CD4-positive, alpha-beta T cell treated with Interleukin-21 for 1 hour (primary cell): ENCODE measurements at regions not wholly inside any gene's neighbourhood (a gene's known extent, or its start where the extent isn't known, plus 50 kb on each side); places are given as distances from the start of the nearest gene placed in this dataset.
"Not testable (repeated sequence)": the region's sequence is repeated elsewhere in the genome, so short reads cannot be mapped to it uniquely, and the experiment has no call there.

Experiments used
- DNase-seq: peaks from one replicate; pipeline ENCODE4 v3.0.0-alpha.2; 2020

DNA sequence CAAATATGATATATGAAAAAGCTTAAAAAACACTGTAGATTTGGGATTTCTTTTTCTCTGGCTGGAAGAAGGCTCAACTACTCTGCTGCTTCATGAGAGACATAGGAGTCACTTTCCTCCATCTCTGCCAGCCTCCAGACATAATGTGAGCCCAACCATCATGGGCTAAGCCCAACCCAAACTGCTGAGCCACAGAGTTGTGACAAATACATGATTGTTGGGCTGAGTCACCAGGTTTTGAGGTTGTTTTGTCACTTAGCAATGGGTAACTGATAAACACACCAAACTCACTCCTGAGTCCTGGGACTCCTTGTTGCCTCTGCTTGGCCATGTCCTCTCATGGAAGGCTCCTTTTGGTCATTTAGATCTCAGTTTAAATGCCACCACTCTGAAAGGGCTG lies 381.8 kb upstream of the FZD8 start:
- no peak for DNase-seq

DNA sequence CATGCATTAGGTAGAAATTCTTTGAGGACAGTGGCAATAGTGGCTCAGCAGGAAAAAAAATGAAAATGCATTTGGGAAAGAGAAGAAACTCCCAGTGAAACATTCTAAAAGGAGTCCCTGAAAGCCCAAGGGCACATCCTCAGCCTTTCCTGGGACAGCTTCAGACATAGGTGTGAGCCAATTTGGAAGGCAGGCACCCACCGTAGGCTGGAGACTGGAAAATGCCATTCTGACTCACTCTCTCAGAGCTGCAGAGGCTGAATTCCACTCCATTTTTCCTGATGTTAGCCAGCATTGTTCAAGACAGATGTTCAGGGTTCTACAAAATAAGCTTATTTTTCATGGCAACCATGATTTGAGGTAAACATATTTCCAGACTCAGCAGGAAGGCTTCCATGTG lies 379.0 kb upstream of the FZD8 start:
- DNase-seq: no peak

DNA sequence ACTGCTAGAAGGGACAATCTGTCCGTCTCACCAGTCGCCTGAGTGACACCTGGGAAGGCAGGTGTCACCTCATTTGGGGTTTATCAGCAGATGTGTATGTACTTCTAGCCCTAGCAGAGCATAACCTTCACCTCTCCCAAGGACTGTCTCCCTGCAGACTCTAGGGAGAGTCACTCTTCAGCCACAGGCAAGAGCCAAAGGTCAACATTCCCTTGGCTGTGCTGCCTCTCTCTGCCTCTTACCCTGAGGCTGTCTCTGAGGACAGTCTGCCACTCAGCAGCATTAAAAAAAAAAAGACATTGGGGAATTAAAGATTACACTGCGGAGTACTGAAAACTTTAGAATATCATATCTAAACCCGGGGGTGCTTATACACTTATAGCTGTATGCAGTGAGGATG lies 377.7 kb upstream of the FZD8 start:
- DNase-seq: no peak

DNA sequence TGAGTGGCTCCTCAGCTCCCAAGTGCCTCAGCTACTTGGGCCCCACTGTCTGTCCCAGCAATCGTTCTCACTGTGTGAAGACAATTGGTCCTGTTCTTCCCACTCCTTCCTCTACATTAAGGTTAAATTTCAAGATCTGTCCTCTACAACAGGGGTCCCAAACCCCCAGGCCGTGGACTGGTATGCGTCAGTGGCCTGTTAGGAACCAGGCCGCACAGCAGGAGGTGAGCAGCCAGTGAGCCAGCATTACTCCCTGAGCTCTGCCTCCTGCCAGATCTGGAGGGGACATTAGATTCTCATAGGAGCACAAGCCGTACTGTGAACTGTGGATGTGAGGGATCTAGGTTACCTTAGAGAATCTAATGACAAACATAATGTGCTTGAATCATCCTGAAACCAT lies 376.9 kb upstream of the FZD8 start:
- DNase-seq: no peak

DNA sequence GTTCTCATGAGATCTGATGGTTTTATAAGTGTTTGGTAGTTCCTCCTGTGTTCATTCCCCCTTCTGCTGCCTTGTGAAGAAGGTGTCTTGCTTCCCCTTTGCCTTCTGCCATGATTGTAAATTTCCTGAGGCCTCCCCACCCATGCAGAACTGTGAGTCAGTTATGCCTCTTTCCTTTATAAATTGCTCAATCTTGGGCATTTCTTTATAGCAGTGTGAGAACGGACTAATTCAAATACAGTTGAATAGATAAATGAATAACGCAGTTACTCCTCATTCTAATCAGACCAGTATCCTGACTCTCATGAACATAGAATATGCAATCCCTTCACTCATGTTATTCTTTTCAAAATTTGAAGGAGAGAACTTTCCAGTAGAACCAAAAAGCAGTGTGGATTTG lies 375.0 kb upstream of the FZD8 start:
- DNase-seq: no peak

DNA sequence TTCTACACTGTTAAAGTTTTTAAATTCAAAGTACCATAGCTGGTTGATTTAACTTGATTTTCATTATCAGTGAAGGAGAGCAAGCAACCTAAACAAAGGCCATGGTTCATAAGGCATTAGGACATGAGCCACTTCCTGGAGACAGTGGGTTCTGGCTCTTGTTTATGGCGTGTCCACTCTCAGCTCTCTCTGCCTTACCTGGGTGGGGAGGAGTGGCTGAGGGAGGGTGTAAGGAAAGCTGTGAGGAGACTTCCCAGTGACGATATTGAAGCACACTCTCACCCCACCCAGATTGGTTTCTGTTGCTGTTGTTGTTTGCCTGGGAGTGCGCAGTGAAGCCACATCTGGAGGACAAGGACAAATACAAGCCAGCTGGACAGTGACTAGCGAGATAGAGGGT lies 365.3 kb upstream of the FZD8 start:
- DNase-seq: no peak

DNA sequence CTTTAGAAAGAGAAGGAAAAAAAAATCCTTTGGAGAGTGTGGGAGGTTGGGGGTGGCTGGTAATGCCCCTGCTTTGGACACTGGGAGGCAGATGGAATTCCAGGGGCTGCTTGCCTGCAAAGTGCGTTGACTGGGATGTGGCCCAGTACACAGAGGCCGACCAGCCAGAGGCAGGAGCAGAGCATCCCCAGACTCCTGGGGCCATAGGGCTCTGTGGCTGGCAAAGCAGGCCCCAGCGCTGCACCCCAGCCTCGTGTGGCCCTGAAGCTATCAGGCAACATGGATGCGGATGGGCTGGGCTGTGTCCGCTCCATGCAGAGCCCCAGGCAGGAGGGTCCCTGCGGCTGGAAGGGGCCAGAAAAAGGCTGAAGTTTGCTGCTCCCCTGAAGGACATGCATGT lies 361.6 kb upstream of the FZD8 start:
- no peak for DNase-seq

DNA sequence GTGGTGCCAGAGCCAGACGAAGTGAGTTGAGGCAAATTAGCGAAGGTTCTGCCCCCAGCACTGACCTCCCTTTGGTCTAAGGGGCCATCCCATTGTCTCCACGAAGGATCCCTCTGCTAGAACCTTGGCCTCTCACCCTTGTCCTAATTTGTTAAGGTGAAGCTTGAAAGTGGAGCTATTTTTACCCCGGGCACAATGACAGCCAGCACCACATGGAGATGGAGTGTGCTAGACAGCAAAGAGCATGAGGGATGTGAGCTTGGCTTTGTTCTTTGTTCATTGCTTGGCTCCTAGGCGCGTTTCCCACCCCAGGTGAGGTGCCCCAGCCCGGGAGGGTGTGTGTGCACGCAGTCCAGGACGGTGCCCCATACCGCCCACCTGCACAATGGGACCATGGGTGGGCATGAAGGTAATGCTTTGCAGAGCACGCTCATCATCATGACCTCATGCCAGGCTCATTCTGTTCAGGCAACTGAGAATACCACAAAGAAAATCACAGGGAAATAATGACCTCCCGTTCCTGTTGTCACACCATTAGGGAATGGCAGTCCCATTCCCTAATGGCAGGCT lies 361.0 kb upstream of the FZD8 start:
- DNase-seq: no peak

DNA sequence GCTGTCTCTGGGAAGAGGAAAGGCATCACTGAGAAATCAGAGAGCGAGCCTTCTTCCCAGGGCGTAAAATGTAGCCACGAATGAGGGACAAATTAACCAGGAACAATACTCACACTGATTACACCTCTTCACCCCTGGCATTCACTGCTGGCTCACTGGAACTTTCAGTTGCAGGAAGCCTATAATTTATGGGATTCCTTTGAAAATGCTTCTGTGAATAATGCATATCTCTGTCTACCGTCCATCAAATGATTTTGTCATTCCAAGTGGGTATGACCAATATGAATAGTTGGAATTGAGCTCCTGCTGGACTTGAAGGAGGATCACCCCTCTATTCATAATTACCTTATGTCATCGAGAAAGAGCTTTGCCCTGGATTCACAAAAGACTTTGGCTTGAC lies 360.3 kb upstream of the FZD8 start:
- no peak for DNase-seq

DNA sequence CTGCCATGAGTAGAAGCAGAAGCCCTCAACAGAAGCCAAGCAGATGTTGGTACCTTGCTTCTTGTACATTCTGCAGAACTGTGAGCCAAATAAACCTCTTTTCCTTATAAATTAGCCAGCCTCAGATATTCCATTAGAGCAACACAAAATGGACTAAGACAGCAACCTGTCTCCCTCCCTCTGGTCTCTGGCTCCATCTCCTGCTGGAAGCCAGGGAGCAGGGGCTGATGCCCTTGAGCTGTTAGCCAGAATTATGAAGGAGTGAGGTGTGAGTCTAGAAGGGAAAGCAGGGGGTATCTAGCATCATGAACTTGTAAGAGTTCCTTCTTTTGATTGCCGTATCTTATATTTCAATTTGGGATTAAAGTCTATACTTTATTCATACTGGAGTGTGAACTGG lies 358.7 kb upstream of the FZD8 start:
- DNase-seq: not testable (repeated sequence)

DNA sequence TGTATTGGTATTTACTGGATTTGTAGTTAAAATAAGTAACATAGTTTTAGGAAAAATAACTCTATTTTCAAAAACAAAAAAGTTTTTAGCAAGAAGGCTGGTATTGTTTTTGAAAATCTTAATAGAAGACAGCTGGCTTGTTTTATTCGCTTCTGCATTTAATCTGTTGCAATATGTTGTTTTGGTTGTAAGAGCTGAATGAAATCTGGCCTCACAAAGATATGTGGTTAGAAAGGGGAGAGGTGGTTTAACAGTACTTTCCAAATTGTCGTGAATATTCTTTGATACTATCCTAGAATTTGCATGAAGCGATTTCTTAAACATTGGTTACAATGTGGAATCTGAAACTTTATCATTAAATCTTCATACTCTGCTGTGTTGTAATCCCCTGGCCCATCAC lies 355.9 kb upstream of the FZD8 start:
- DNase-seq: no peak

DNA sequence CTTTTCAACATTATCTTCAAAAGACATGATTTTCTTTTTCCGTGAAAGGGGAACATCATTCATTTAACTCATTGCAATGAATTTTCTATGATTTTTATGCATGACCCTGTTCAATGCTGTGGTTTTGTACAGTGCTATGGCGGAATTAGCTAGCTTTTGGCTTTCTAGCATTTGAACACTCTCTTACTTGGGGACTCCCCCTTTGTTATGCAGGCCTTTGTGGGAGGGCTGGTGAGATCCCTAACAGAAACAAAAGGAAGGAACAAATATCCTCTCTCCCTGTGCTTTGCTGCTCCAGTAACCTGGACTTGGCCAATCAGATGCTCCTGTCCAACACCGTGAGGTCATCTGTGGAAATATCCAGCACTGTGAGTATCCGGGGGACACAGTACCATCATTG lies 353.4 kb upstream of the FZD8 start:
- no peak for DNase-seq

DNA sequence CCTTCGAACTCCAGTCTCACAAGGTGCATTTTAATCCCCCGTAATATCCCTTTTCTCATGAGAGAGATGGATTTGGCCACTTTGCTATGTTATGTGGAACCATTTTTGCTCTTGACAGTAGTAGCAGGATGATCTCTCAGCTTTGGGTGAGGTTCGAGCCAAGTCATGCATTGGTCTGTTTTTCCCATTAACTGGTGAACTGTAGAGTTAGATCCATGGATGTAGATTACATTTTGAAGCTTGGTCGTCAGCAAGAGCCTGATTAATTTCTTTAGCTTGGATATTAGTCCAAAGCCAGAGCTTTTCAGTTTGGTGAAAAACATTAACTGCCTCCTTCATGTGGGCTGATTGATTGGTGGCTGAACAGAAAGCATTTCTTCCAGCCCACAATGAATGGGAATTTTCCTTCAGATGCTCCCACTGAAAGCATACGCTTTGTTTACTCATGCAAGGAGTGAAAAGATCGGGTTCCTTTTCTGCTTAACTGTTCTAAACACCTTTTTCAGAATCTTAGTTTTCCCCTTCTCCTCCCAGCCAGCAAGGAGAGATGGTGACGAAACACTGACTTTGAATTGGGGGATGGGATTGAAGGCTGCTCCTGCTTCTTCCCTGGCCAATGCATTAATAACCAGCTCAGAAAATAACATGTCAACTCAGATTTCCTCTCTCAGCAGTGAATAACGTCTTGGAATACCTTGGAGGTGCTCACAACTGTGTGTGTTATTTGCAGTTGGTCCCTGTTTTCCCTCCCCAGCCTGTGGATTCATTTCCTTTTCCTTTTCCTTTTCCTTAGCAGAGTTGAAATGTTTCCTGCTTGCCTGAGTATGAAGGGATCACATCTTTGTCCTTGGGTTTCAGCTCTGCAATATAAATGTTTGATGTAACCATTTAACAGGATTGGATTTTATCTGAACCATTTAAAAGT lies 351.8 kb upstream of the FZD8 start:
- no peak for DNase-seq

DNA sequence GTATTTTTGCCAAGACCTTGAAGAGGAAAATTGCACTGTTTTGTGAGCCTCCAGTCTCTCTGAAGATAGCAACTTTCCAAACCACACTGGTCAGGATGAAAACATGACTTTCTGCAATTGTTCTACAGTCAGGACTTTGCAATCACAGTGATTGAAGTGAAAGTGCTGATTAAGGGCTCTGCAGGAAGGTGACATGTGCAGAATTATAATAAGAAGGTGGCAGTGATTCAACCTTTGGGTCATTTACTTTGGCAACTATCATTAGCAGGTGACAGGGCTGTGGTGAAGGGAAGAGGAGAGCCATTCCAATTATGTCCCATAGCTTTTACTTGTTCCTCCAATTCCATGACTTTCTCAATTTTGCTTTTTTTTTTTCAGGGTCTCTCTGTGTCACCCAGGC lies 350.0 kb upstream of the FZD8 start:
- no peak for DNase-seq

DNA sequence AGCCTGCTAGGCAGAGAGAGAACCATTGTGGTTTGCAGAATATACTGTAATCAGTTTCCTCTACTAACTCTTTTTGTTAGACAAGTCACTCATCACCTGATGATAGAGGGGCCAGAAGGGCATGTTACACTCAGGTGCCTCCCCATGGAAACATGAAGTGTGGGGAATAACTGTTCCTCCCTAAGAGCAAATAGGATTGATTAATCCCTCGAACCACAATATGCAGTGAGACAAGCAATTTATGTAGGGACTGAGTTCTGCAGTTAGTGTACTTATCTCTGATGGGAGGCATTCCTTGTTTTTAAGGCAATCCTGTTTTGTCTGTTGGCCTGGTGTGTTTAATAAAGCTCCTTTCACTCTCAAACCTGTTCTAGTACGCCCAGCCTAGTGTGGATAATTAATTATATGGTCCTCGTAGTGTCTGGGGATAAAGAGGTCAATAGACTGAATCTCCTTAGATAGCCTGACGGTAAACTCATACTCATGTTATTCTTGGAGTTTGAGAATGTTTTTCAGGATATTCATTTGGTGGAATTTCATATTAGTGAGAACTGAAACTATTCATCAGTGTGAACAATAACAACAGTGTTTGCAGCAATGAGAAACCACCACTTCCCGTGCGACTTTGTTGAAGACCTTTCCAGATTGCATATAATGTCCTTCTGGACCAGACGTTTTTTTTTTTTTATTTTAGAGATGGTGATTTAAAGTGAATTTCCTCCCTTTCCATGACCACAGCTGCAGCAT lies 344.8 kb upstream of the FZD8 start:
- no peak for DNase-seq

DNA sequence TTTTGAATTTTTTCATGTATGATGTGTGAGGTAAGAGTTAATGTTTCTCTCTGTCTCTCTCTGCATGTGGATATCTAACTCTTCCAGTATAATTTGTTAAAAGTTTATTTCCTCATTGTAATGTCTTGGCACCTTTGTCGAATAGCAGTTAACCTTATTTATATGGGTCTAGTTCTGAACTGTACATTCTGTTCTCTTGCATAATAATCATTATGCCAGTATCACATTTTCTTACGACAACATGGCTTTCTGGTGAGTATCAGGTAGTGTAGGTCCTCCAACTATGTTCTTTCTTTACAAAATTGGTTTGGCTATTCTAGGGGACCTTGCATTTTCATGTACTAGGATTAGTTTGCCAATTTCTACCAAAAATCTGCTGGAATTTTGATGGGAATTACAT lies 337.0 kb upstream of the FZD8 start:
- no peak for DNase-seq

DNA sequence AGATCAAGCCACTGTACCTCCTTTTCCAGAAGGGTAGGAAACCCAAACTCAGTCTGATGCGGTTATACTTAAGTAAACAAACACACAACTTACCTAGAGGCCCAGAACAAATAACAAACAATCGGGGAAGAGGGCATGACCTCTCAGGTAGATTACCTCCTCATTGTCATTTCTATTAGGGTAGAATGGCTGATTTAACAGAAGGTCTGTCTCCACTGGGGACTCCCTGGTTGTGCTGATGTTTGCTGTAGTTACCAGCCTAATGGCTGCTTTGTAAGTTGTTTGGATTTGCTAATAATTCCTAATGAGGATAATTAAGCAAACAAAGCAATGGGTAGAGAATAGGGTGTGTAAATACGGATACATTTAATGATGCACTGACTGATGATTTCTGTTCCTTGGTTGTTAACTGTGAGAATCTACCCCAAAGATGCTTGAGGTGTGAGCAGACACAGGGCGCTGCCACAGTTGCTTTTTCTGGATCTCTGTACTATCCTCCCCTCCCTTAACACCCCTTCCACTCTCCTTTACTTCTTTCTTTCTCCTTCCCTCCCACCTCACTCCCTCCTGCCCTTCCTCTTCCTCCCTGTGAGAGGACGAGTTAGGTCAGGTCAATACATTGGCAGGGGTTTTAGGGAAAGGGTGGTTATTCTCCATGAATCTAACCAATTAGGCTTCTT lies 332.0 kb upstream of the FZD8 start:
- not testable (repeated sequence) for DNase-seq

DNA sequence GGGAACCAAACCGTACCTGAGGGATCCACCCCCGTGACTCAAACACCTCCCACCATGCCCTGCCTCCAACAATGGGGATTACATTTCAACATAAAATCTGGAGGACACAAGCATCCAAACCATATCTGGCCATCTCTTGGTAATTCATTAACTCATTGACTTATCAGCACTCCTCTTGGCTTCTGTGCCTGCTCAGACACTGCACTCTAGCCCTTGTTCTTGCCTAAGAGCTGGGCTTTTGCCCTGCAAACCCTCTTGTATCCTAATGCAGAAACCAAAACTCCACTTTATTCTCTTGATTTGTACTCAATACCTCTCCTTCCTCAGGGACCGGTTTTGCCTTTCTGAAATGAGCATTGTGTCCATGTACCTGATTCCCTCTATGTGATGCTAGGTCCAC lies 330.2 kb upstream of the FZD8 start:
- DNase-seq: no peak

DNA sequence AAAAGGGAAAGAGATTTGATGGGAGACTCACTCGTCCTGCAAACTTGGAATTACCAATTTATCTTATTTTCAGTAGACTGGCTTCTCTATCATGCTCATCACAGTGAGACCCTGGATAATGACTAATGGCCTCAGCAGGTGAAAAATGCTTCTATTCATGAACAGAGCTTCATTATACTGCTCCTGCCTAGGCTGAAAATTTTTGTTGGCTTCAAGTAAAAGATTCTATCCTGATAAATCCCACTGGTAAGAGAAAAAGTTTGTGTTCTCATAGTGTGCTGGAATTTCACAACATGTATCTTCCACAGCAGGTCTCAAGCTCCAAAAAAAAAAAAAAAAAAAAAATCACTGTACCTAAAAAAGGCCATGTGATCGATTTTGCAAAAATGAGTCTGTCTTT lies 329.3 kb upstream of the FZD8 start:
- no peak for DNase-seq

DNA sequence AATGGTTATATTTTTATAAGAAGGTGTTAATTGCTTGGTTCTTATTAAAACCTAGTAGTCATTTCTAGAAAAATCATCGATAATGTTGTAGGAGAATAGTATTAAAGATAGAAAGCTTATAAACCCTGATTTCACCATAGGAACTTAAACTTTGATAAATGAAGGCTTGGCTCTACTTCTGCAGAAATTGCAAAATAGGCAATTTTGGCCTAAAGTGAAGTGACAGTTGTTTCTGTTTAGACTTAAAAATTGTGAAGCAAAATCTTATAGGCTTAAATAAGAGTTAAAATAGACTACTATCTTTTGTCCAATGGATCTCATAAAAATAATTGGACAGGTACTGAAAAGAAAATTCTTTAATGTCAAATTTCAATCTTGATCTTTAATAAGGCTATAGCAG lies 321.6 kb upstream of the FZD8 start:
- no peak for DNase-seq

DNA sequence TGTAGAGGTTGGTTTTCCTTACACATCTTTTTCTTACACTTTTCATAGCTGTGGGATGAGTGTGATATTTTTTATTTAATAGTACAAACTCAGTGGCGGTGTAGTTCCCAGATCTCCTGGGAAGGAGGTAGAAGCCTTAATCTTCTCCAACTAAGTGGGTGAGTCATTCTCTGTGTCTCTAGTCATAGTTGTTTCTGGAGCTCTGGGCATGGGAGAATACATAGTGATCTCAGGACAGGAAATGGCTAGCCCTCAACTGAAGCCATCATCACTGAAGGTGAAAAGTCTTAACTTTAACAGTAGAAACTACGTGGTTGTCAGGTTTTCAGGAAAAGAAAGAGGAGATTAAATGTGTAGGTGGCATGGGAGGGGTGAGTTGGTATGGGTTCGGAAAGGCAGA lies 319.4 kb upstream of the FZD8 start:
- no peak for DNase-seq

DNA sequence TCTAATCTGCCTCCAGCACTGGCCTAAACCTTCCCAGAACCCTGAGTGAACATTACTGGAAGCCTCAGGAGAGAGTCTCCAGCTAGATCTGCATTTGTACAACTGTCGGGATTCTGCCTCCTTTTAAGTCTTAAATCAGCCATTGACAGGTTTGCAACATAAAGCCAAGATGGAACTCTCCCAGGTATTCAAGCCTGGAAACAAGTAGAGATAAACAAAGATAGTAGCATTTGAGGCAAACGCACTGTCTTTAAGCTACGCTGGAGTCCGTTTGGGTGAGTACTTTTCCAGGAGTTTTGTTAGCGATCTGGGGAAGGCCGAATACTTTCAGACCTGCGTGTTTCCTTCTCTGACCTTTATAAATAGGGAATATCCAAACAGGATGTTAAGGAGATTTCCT lies 317.2 kb upstream of the FZD8 start:
- DNase-seq: no peak

DNA sequence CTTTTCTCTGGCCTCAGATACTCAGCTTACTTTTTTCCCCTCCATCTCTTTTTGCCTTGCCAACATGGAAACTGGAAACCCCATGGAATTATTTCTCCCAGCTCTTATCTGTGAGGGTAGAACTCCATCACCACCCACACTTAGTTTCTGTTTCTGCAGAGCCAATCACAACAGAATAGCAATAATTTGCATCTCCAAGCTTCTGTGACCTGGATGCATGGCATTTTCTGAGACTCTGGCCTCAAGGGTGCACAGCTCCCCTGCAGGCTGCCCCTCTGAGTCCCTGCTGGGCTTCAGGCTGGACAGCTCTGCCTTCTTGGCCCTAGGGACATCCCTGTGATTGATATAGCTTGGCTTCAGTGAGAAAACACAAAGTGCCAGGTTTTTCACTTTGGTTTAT lies 316.5 kb upstream of the FZD8 start:
- DNase-seq: not testable (repeated sequence)

DNA sequence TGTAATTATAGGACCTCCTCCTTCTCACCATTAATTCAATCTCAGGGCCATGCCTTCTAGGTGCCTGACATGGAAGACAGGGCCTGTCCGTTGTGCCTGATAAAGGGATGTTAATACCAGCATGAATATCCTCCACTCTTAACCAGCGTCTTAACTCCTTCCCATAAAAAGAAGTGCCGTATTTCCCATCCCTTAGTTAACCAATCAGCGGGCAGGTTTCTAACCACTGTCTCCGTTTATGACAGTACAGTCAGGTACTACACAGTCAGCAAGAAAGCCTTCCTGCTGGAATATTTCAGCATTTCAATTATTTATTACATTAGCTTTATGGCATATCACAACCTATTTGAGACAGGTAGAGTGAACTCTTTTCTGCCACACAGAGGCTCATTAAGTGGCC lies 308.6 kb upstream of the FZD8 start:
- DNase-seq: no peak
